Spleen (tissue), 11 donors: ENCODE measurements at regions not wholly inside any gene's neighbourhood (a gene's known extent, or its start where the extent isn't known, plus 50 kb on each side); places are given as distances from the start of the nearest gene placed in this dataset.

Experiments
- DNase-seq: peaks from one replicate; pipeline ENCODE4 v3.0.0-alpha.2; 2020
- H3K27ac ChIP-seq, 8 donors: fragments of 200-600 bp; sonication (generic) in 7 of 8; 1 replicate in 4 of 8; 2 replicates in 4 of 8; pipeline versions ENCODE4 v1.5.0 to v1.8.0; 2016 to 2021; ENCODE audit warnings: inconsistent platforms in 4 of 8, mild to moderate bottlenecking in 4 of 8, moderate library complexity in 1 of 8
- H3K27me3 ChIP-seq, 7 donors: fragments of 200-600 bp; sonication (generic) in 6 of 7; replicated peaks in 1 of 7; 1 replicate in 4 of 7; 2 replicates in 3 of 7; pipeline versions ENCODE4 v1.5.0 to v1.8.0; 2016 to 2021; ENCODE audit warnings: inconsistent platforms in 3 of 7, mild to moderate bottlenecking in 1 of 7
- H3K36me3 ChIP-seq, 6 donors: fragments of 200-600 bp; sonication (generic) in 5 of 6; 1 replicate in 4 of 6; 2 replicates in 2 of 6; pipeline versions ENCODE4 v1.5.0 to v1.8.0; 2016 to 2021; ENCODE audit warnings: inconsistent platforms in 2 of 6
- H3K4me1 ChIP-seq, 6 donors: fragments of 200-600 bp; sonication (generic) in 5 of 6; 1 replicate in 3 of 6; 2 replicates in 3 of 6; pipeline versions ENCODE4 v1.5.0 to v1.8.0; 2016 to 2021; ENCODE audit warnings: inconsistent platforms in 3 of 6
- H3K4me3 ChIP-seq, 8 donors: fragments of 200-600 bp; sonication (generic) in 7 of 8; 1 replicate in 4 of 8; 2 replicates in 4 of 8; pipeline versions ENCODE4 v1.5.0 to v1.8.0; 2016 to 2021; ENCODE audit warnings: inconsistent platforms in 4 of 8, mild to moderate bottlenecking in 4 of 8, moderate library complexity in 2 of 8
- H3K9me3 ChIP-seq, 8 donors: fragments of 200-600 bp; sonication (generic) in 7 of 8; 1 replicate in 4 of 8; 2 replicates in 4 of 8; pipeline versions ENCODE4 v1.5.0 to v1.8.0; 2016 to 2021; ENCODE audit warnings: inconsistent platforms in 4 of 8
- POLR2A ChIP-seq, 3 donors: fragments of 450-650 bp; IDR thresholded peaks; one replicate each; pipeline ENCODE4 v1.5.1; 2017; ENCODE audit warnings: antibody characterized with exemption in 3 of 3, mild to moderate bottlenecking in 1 of 3
- POLR2AphosphoS5 ChIP-seq, 3 donors: sonication (generic); formaldehyde crosslinking; IDR thresholded peaks; one replicate each; pipeline ENCODE4 v1.5.1; 2017; ENCODE audit warnings: antibody characterized with exemption in 3 of 3
- WGBS, 5 donors: extraction: QIAGEN DNeasy Blood & Tissue Kit in 3 of 5; methylation state at CpG; one replicate each; pipeline versions ENCODE4 v1.1.5 to v1.1.7; 2013 to 2018; 5-methylcytosine and 5-hydroxymethylcytosine counted together
- intact Hi-C: fragments of 100-400 bp; cut with DNase I; formaldehyde crosslinking; loops from one replicate; pipeline ENCODE4 v1.15.0; 2023; ENCODE audit warnings: low total_unique reads
- TF ChIP-seq, protein P1 (sequence below), 11 experiments: fragments of 200-600 bp in 7 of 11; fragments of 450-650 bp in 4 of 11; sonication (generic) in 4 of 11; IDR thresholded peaks in 8 of 11; conservative IDR thresholded peaks in 3 of 11; 1 replicate in 7 of 11; 2 replicates in 4 of 11; pipeline versions ENCODE4 v1.4.0 to v1.8.0; 2016 to 2021; ENCODE audit warnings: antibody characterized with exemption in 11 of 11, inconsistent platforms in 4 of 11, mild to moderate bottlenecking in 1 of 11
- donor health status: healthy with polysubstance abuse.
- donor health status: DM: no; HTN: no; CAD: no; lungs with moderate emphysema.
- donor health status: DM: no; HTN: no; CAD: no.
- donor health status: Bipolar disorder and iron deficiency.
- donor health status: healthy.
- donor health status: DM: no; HTN: no; CAD: no.
- donor health status: DM: yes; HTN: yes; CAD: no.

GRCh38 chr2:234790380-234790779 is 161.4 kb upstream of the SH3BP4 start:
- no peak overlapping the region for H3K4me3 ChIP-seq
- H3K27ac ChIP-seq, result no peak overlapping the region
- intact Hi-C loops, result no loop called here
- no peaks in the 10 kb centered on the region for H3K4me1 ChIP-seq
- no peaks in the 10 kb centered on the region for H3K36me3 ChIP-seq
- peaks cover 0 to 9% (median 0%) of the 10 kb centered on the region in 8 donors for H3K9me3 ChIP-seq
- 83 to 93% (median 91%) methylated on average over 10 of the region's 10 CpGs for WGBS, 5 donors
- TF ChIP-seq, protein P1, sequence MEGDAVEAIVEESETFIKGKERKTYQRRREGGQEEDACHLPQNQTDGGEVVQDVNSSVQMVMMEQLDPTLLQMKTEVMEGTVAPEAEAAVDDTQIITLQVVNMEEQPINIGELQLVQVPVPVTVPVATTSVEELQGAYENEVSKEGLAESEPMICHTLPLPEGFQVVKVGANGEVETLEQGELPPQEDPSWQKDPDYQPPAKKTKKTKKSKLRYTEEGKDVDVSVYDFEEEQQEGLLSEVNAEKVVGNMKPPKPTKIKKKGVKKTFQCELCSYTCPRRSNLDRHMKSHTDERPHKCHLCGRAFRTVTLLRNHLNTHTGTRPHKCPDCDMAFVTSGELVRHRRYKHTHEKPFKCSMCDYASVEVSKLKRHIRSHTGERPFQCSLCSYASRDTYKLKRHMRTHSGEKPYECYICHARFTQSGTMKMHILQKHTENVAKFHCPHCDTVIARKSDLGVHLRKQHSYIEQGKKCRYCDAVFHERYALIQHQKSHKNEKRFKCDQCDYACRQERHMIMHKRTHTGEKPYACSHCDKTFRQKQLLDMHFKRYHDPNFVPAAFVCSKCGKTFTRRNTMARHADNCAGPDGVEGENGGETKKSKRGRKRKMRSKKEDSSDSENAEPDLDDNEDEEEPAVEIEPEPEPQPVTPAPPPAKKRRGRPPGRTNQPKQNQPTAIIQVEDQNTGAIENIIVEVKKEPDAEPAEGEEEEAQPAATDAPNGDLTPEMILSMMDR (IDR thresholded peaks at IDR 0.05 in 8 of 11, conservative IDR thresholded peaks at IDR 0.05 in 3 of 11), result no peak
- TF ChIP-seq POLR2AphosphoS5 (IDR thresholded peaks at IDR 0.05) (no peak), POLR2A (IDR thresholded peaks at IDR 0.05) (no peak)
- DNase-seq, result no peak
- peaks cover 0 to 5% (median 0%) of the 10 kb centered on the region in 7 donors for H3K27me3 ChIP-seq

DNA sequence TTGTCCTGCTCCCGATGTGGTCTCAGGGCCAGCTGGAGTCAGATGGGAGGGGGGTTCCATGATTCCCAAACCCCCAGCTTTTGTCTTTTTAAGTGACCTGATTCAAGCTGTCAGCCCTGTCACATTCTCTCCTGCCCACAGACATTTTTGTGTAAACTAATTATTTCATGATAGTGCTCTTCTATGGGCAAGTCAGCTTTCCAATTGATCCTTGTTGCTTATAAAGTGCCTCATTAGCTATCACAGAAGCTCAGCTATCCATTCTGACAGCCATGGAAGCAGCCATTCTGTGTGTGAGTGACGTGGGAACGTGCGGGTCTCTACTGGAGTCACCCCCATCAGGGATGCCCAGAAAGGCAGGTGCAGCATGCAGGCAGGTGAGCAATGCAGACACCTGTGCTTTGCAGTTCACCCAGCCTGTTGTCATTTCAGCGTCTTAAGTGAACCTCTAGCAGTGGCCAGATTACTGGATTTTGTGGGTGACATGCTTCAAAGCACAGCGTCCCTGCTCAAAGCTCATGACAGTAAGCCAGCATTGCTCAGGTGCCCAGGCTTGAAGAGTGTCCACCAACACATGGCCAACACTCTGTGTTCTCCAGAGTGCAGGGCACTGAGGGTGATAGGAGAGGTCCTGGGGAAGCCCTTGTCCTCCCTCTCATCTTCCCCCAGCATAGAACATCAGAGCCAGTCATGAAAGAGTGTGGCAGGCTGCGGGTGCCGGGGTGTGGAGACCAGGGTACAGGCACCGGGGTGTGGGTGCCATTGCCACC is 162.1 kb upstream of the SH3BP4 start:
- 85 to 96% (median 93%) methylated on average over 9 of the region's 9 CpGs for WGBS, 5 donors
- Histone ChIP-seq H3K9me3 (peaks cover 0 to 9% (median 0%) of the 10 kb centered on the region in 8 donors), H3K36me3 (no peaks in the 10 kb centered on the region), H3K27me3 (peaks cover 0 to 5% (median 0%) of the 10 kb centered on the region in 7 donors), H3K4me1 (no peaks in the 10 kb centered on the region), H3K4me3 (no peak overlapping the region), H3K27ac (no peak overlapping the region)
- TF ChIP-seq, protein P1 (IDR thresholded peaks at IDR 0.05 in 8 of 11, conservative IDR thresholded peaks at IDR 0.05 in 3 of 11), result no peak
- TF ChIP-seq POLR2AphosphoS5 (IDR thresholded peaks at IDR 0.05) (no peak), POLR2A (IDR thresholded peaks at IDR 0.05) (no peak)
- intact Hi-C loops, result no loop called here
- DNase-seq, result no peak

- DNase-seq, result no peak
- Histone ChIP-seq H3K27me3 (peaks cover 0 to 5% (median 0%) of the 10 kb centered on the region in 7 donors), H3K4me3 (no peak overlapping the region), H3K27ac (no peak overlapping the region), H3K36me3 (no peaks in the 10 kb centered on the region), H3K9me3 (peaks cover 0 to 18% (median 4%) of the 10 kb centered on the region in 8 donors), H3K4me1 (no peaks in the 10 kb centered on the region)
- intact Hi-C loops, result no loop called here
- TF ChIP-seq POLR2A (IDR thresholded peaks at IDR 0.05) (no peak), POLR2AphosphoS5 (IDR thresholded peaks at IDR 0.05) (no peak)
- TF ChIP-seq, protein P1 (IDR thresholded peaks at IDR 0.05 in 8 of 11, conservative IDR thresholded peaks at IDR 0.05 in 3 of 11), result no peak
- WGBS, 5 donors, result 85 to 97% (median 91%) methylated on average over 4 of the region's 4 CpGs
These were observed 163.0 kb upstream of the SH3BP4 start for GRCh38 chr2:234788841-234789240.

DNA sequence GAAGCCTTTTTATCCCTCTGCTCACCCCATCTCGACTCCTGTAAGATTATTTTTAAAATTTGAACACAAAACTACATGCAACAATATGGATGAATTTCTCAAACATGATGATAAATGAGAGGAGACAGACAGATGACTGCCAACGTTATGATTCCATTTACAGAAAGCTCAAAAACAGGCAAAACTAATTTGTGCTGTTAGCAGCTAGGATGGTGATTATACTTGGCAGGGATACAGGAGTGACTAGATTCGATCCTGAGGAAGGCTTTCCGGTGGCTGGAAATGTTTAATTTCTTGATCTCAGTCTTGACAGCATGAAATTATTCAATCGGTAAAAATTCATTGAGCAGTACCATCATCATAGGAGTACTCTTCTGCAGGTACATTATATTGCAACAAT is 163.4 kb upstream of the SH3BP4 start:
- Histone ChIP-seq H3K27ac (no peak overlapping the region), H3K4me3 (no peak overlapping the region), H3K9me3 (peaks cover 0 to 23% (median 9%) of the 10 kb centered on the region in 8 donors), H3K4me1 (no peaks in the 10 kb centered on the region), H3K36me3 (no peaks in the 10 kb centered on the region), H3K27me3 (peaks cover 0 to 5% (median 0%) of the 10 kb centered on the region in 7 donors)
- no peak for DNase-seq
- WGBS, 5 donors, result 74 to 85% (median 77%) methylated on average over 5 of the region's 5 CpGs
- TF ChIP-seq, protein P1 (IDR thresholded peaks at IDR 0.05 in 8 of 11, conservative IDR thresholded peaks at IDR 0.05 in 3 of 11), result no peak
- TF ChIP-seq POLR2A (IDR thresholded peaks at IDR 0.05) (no peak), POLR2AphosphoS5 (IDR thresholded peaks at IDR 0.05) (no peak)
- intact Hi-C loops, result no loop called here
